ENCODE measurements at regions not wholly inside any gene's neighbourhood (a gene's known extent, or its start where the extent isn't known, plus 50 kb on each side); places are given as distances from the start of the nearest gene placed in this dataset.
"Not testable (repeated sequence)": the region's sequence is repeated elsewhere in the genome, so short reads cannot be mapped to it uniquely, and the experiment has no call there.

DNA sequence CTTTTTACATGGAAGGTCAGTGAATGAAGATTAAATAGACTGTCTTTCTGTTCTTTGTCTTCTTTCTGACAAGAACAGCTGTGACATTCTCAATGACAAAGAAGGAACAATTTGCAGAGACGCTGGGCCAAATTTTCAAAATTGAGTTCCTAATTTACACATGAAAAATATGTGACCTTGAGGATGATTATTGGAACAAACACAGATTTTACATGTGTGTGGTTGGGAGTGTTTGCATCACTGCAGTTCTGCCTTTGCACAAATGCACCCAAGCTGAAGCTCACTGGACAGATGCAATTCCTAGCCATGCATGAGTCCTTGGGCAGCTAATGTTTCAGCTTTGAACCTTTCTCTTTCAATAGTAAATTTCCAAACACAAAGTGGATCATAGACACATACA, 350.8 kb downstream of the QKI start:
- no peak for DNase-seq (ENCODE audit: low spot score)

- no peak for DNase-seq (ENCODE audit: low spot score)
Measured at GRCh38 chr6:163764565-163764964, 350.0 kb downstream of the QKI start.

- DNase-seq (ENCODE audit: low spot score) = no peak
Measured at GRCh38 chr6:163761481-163761880, 347.0 kb downstream of the QKI start.

DNA sequence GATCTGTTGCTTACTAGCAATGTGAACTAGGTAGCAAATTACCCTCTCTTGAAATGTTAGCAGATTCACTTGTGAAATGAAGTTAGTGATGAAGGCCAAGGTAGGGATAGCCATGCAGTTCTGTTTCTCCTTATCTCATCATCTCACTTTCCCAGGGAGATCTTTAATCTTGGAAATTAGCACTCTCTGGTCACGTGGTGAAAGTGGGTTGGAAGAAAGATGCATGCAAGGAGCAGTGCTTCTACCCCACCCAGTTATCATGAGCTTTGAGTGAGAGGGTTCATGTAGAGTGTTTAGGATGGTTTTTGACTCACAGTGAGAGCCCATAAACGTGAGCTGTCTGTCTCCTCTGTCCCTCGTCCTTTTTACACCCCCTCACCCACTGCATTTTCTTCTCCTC, 346.3 kb downstream of the QKI start:
- no peak for DNase-seq (ENCODE audit: low spot score)

GRCh38 chr6:163759542-163759941, 345.0 kb downstream of the QKI start:
- DNase-seq (ENCODE audit: low spot score) = no peak

- DNase-seq (ENCODE audit: low spot score) = no peak
Measured at GRCh38 chr6:163757520-163757919, 343.0 kb downstream of the QKI start.

GRCh38 chr6:163756079-163756478, 341.6 kb downstream of the QKI start:
- no peak for DNase-seq (ENCODE audit: low spot score)

DNA sequence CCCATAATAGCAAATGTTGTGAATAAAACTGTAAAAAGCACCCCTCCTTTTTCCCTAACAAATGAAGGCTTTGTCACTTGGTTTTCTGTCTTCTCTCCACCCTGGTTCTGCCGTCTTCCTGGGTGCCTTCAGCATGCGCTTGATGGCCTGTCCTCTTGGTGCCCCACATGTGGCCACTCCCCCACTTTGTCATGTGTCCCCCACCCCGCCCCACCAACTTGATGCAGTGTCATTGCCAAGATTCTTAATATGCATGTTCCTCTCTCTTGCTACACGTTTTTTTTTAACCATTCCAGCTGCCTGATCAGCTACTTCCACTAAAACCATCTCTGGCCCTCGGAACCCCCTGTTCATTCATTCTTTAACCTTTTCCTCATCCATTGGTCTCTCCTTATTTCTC, 340.3 kb downstream of the QKI start:
- DNase-seq (ENCODE audit: low spot score) = no peak

GRCh38 chr6:163753430-163753829, 338.9 kb downstream of the QKI start:
- DNase-seq (ENCODE audit: low spot score) = no peak

- DNase-seq (ENCODE audit: low spot score) = no peak
Measured at GRCh38 chr6:163752446-163752845, 337.9 kb downstream of the QKI start.

GRCh38 chr6:163751032-163751525, 336.6 kb downstream of the QKI start:
- no peak for DNase-seq (ENCODE audit: low spot score)

GRCh38 chr6:163750431-163751031, 336.0 kb downstream of the QKI start:
- DNase-seq (ENCODE audit: low spot score) = no peak

DNA sequence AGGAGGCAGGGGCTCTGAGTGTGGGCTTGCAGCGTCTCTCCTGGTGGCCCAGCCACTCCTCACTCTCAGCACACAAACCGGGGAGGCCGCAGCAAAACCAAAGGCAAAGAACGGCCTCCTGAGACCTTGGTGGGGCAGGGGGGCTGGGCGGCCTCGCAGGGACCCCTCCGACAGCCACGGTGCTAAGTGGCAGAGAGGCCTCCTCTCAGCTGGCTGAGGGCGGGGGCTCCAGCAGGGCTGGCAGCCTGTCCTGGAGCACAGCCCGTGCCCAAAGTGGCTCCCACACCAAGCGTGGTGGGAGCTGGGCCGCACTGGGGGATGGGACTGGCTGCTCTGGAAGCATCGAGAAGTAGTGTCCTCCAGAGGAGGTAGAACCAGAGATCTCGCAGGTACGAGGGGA, 334.4 kb downstream of the QKI start:
- DNase-seq (ENCODE audit: low spot score) = no peak

DNA sequence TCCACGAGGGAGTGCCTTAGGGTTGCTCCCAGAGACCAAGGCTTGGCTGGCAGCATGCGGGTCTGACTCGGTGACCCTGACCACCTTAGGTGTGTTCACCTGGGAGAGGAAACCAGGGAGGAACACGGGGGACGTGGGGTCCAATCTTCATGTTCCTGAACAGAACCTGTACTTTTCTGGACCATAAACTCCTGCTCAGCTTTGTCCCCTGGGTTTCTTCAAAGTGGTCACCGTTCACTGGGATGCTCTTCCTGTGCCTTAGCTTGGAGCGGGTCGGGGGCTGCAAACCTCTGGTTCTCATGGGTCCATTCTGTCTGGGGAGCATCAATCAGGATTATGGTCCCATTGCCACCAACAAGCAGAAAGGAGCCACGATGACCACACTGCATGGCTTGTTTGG, 333.5 kb downstream of the QKI start:
- no peak for DNase-seq (ENCODE audit: low spot score)

- not testable (repeated sequence) for DNase-seq (ENCODE audit: low spot score)
Measured at GRCh38 chr6:163747058-163747457, 332.5 kb downstream of the QKI start.

DNA sequence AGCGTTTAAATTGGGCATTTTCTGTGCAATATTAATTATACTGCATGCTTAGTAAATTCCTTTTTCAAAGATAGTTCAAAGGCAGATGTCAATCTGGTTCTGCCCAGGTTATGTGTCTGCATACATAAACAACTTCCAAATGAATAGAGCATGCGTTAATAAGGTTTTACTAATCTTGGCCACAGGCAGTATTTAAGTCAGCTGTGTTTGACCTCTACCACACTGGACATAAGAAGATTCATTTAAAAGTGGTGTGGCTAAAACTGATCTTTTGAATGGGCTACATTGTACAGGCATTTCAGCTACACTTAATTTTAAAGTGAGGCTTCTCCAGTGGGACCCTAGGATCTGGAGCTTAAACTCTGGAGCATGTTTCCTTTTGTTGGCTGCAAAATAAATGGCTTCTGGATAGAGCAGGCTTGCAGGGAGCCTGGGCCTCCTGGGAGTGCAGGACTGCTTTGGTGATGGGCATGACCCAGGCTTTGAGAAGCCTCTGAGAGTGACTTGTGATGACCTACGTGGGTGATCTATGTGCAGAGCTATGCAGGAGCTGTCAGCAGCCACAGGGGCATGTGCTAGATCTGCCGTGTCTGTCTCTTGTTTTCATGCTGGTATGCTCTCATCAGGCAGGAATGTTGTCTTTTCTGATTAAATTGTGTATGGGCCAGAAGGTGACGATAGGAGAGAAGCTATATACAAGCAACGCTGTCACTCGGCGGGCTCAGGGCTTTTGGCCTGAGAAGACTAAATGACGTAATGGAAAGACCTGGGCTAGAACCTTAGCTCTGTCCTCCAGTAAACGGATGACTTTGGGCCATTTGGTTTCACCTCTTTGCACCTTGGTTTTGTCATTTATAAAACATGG, 331.2 kb downstream of the QKI start:
- DNase-seq (ENCODE audit: low spot score) = peak; percentile 11

GRCh38 chr6:163744256-163744925, 329.9 kb downstream of the QKI start:
- no peak for DNase-seq (ENCODE audit: low spot score)

DNA sequence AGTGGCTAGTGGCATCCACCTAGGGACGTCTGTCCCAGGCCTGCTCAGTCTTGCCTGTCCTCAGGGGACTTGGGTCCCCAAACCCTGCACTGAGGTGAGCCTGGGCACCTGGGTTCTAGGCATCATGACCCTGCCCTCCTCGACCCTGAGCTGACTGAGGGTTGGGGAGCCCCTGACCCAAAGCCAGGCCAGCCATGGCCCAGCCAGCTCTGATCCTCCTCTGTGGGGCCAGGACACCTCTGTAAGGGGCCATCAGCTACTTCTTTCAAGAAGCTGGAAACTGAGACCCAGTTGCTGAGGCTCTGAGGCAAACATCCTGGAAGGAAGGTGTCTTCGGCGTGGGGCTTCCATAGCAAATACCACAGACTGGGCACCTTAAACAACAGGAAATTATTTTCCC, 329.3 kb downstream of the QKI start:
- DNase-seq (ENCODE audit: low spot score) = no peak

DNA sequence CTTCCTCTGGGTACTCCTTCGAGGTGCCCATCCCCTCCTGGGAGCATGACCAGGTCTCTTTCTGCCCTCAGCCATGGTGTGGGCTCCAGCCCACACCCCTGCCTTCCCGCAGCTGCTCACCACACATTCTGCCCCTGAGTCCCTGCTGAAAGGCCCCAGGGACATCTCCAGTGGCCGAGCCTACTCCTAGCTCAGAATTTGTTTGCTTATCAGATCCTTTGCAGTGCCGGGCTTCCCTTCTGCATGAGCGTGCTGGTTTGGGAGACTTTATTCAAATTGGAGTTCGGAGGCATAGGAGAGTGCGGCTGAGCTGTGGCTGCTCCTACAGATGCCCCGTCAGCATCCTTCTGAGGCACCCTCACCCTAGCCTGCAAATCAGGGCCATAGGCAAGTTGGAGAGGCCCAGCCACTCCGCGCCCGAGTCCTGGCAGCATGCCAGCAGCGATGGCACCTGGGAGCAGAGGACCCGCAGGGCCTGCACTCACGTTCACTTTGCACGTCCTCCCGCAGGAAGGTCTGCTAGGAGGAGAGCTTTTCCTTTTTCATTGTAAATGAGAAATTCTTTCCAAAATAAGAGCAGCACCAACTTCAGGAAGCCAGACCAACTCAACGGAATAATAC, 327.3 kb downstream of the QKI start:
- no peak for DNase-seq (ENCODE audit: low spot score)

DNA sequence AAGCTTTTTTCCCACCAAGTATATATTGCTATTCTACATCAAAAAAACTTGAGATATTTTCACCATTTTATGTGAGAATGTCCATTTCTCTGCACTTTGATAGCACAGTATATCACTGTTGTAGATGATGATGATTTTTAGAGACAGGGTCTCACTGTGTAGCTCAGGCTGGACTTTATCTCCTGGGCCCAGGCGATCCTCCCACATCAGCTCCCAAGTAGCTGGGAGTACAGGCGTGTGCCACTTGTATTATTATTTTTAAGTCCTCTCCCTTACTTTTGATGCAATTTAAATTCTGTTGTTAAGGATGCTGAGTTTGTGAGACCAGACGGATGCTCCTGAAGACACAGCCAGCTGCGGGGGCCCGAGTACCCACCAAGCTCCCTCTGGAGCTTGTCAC, 326.8 kb downstream of the QKI start:
- no peak for DNase-seq (ENCODE audit: low spot score)

DNA sequence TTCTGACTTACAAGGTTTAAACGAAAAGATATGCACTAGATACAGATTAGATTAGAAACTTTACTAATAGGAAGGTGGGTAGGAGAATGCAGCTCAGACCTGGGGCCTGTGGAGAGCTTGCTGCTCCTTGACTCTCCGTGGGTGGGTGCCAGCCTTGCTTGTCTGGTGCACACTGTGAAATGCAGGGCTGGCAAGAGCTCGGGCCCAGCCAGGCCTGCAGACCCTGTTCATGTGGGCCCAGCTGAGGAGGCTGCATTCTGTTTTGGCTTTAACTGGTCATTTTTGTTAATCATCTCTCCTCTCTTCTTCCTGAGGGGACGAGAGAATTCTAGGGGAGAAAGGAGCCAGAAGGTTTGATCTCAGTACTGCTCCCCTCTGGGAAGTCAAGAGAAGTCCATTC, 325.4 kb downstream of the QKI start:
- DNase-seq (ENCODE audit: low spot score) = no peak

GRCh38 chr6:163739408-163739725, 324.8 kb downstream of the QKI start:
- DNase-seq (ENCODE audit: low spot score) = no peak

Measured in RKO (cell line).